EL (cell line): ENCODE measurements at regions not wholly inside any gene's neighbourhood (a gene's known extent, or its start where the extent isn't known, plus 50 kb on each side); places are given as distances from the start of the nearest gene placed in this dataset.
"Not testable (repeated sequence)": the region's sequence is repeated elsewhere in the genome, so short reads cannot be mapped to it uniquely, and the experiment has no call there.

ENCODE experiments used
- DNase-seq: peaks from one replicate; pipeline ENCODE4 v3.0.0-alpha.2; 2016

DNA sequence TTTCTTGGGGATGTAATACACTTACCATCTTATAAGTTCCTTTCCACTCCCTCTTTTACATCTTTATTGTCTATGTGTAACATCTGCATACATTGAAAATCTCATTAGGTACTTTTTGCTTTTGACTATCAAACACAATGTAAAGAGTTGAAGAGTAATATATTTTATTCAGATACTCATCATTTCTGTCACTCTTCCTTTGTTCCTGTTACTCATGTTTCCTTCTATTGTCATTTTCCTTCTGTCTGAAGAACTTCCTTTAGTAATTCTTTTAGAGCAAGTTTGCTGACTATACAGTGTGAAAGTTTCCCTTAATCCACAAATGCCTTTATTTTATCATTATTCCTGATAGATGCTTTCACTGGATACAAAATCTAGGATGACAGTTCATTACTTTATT lies 339.8 kb downstream of the SOX4 start:
- no peak for DNase-seq

DNA sequence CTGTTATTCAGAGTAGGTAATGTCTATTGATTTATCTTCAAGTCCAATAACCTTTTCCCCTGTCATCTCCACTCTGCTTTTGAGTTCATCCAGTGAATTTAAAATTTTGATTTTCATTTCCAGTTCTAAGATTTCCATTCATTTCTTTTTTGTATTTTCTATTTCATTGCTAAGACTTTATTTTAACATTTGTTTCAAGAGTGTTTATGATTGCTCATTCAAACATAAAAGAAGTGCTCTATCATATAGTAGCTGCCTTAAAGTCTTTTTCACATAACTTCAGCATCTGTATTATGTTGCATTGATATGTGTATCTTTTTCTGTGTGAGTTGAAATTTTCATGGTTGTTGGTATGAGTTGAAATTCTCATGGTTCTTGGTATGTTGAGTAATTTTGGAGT lies 341.6 kb downstream of the SOX4 start:
- no peak for DNase-seq

GRCh38 chr6:21935561-21936028 lies 342.0 kb downstream of the SOX4 start:
- peak; percentile 60 for DNase-seq

GRCh38 chr6:21937466-21937865 lies 343.9 kb downstream of the SOX4 start:
- no peak for DNase-seq

DNA sequence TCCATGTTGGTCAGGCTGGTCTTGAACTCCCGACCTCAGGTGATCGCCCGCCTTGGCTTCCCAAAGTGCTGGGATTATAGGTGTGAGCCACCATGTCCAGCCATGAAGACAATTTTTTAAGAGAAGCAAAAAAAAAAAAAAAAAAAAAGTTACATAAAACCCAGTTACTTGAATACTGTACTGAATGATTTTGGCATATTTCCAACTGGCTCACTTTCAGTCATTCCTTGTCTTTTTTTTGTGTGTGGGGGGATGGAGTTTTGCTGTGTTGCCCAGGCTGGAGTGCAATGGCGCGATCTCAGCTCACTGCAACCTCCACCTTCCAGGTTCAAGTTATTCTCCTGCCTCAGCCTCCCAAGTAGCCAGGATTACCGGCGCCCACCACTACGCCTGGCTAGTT lies 345.5 kb downstream of the SOX4 start:
- DNase-seq: not testable (repeated sequence)

- DNase-seq: no peak
Observed at GRCh38 chr6:21941926-21942325, 348.4 kb downstream of the SOX4 start.

DNA sequence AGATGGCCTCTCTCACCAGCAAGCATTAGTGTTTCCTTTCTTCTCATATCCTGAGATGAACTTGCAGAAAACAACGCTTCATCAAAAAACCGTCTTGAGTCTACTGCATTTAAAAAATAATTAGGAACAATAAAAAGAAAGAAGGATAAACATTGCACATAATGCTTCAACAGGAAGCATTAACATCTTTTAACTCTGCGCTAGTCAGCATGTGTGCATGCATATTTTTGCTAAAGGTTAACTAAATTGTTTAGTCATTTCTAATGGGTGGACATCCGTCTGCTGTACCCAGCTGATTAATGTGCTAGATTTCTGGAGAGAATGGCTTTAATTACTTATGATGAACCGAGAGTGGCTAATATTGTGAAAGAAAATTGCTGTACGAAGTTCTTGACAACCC lies 349.3 kb downstream of the SOX4 start:
- DNase-seq: peak; percentile 31

- peak; percentile 98 for DNase-seq
Observed at GRCh38 chr6:21946298-21946783, 350.5 kb downstream of the PRL start.

DNA sequence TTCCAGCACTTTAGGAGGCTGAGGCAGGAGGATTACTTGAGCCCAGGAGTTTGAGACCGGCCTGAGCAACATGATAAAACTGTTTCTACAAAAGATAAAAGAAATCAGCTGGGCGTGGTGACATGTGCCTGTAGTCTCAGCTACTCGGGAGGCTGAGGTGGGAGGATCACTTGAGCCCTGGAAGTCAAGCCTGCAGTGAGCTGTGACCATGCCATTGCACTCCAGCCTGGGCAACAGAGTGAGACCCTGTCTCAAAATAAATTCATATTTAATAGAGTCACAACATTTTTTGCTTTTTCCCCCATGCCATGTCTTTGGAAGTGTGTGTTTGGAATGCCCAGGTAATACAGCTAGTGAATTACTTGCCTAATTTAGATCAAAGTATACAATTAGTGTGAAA lies 349.6 kb downstream of the PRL start:
- not testable (repeated sequence) for DNase-seq

- no peak for DNase-seq
Observed at GRCh38 chr6:21947731-21948386, 349.0 kb downstream of the PRL start.

DNA sequence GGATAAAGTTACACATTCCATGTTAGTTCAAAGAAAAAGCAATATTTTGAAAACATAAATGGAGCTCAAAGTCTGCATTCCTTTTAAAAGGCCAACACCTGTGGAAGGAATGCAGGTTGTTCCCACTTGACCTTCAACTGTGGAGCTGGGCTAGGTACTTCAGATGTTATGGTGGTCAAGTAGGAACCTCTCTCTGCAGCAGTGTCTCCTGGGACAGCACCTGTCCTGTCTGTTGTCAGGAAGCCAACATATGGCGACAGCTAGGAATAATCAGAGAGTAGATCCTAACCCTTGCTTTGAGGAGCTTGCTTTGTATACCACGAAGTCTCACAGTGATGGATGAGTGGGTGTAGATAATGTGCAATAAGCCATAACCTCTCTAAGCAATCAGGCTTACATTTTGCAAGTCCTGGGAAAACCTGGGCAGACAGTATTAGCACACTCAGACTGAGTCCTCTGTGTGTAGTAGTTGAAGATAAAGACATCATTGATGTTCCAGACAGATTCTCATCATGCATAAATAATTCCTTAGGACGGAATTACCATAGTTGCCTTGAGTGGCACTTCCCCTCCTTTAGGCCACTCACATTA lies 347.5 kb downstream of the PRL start:
- no peak for DNase-seq

DNA sequence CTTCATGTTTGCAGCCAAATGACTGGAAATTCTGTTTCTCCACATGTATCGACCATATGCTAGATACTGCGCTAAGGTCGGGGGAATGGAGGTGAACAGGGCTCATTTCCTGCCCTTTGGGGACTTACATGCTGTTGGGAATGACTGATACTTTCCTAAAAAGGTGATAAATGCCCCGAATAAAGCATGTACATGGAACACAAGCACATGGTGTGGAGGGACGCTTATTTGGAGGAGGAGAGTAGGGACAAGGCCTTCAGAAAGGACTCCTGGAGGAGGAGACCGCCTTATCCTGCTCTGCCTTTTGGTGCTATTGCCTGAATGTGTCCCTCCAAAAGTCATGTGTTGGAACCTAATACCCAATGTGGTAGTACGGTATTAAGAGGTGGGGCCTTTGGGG lies 344.5 kb downstream of the PRL start:
- DNase-seq: no peak

DNA sequence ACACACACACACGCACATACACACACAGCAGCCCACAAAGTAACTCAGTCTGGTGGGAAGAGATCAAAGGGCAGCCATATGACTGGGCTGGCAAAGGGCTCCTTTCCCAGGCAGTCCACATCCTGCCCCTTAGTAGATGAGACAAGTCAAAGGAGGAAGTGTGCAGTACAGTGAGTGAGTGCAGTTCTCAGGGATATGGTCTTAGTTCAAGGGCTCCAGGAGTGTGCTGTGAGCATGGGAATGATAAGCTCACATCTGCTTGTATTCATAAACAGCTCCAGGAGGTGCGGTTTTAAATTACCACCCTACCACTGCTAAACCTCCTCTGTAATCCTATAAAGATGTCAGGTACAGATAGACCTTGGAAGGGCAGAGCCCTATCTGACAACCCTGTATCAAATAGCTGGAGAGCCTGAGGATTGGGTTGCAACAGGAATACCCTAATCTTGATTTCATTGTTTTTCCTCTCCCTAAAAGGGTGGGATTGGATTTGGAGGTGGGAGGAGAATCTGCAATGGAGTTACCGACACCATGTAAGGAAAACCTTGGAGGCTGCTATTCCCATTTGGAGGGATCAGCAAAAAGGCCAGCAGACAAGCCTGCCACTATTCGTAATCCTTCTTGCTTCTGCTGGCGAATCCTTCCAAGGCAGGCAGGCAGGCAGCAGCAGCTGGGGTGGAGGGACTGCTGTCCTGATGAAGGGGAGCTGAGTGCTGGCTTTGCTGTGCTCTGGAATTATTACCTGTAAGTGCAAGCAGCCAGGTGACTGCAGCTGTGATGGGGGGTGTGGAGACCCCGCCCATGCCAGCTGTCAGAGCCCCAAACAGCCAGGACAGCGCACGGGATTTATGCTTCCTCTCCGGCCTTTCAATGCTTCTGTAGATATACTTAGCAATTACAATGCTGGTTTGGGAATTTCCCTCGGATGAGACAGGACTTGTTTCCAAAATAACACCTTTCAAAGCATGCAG lies 342.7 kb downstream of the PRL start:
- DNase-seq: peak; percentile 69

- no peak for DNase-seq
Observed at GRCh38 chr6:21955053-21955595, 341.7 kb downstream of the PRL start.

- DNase-seq: no peak
Observed at GRCh38 chr6:21955951-21956350, 340.9 kb downstream of the PRL start.

DNA sequence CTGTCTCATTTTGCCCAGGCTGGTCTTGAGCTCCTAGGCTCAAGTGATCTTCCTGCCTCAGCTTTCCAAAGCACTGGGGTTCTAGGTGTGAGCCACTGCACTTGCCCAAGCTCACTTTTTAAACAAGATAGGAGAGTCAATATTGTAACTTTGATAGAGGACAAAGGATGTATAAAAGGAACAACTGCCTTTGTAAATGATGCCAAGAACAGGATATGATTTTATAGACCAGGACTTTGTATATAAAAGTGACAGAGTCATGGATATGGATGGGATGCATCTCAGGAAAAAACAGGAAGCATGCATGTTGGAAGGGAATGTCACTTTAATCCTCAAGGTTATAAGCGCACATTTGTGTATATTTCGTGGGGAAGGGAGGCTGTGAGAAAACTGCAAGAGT lies 338.4 kb downstream of the PRL start:
- no peak for DNase-seq

DNA sequence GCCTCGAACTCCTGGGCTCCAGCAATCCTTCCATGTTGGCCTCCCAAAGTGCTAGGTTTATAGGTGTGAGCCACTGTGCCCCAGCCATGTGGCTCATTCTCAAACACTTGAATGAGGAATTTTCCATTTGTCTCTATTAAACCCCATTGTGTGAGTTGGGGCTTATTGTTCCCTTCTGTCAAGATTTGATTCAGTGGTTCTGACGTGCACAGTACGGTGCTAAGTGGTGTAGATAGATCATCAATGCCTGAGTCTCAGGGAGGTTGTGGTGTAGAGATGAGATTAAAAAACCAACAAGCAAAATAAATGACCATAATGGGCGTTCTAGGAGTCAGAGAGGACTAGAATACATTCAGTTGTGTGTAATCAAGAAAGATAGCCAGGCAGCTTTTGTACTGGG lies 335.6 kb downstream of the PRL start:
- DNase-seq: no peak

GRCh38 chr6:21965016-21965415 lies 331.8 kb downstream of the PRL start:
- no peak for DNase-seq

- no peak for DNase-seq
Observed at GRCh38 chr6:21965953-21966539, 330.8 kb downstream of the PRL start.

DNA sequence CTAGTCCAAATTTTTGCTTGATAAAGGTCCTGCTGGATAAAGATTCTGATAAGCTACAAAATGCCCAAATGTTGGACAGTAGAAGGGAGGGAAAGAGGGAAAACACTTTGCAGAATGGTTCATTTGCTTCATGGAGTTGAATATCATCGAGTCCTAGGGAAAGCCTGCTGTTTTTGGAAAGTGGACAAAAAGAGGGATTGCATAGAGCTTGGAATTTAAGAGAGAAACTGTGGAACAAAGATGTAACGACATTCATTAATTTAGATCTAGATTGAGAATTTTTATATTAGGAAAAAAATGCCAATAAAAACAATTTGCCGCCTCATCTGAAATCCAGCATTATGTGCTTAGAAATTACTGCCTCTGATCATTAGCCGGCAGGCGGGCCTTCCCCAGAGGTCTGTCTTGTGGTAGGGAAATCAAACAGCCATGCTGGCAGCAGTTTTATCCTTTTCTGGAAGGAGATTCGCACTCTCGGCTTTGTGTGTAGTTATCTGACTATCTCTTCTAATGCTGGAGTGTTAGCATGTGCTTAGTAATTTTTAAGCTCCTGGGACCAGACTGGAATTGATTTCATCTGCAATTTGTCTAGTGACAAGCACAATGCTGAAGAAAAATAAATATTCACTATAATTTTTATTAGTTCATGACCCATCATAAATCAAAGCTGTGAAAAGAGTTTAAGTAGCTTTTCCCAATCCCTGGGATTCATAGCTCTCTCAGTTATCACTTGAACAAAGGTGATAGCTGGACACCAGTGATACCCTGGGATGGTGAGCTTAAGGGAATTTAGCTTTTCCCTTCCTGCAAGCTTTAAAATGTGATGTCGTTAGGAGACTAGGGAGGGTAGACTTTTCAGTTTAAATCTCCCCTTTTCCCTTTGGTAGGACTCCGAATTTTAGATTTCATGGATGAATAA lies 329.5 kb downstream of the PRL start:
- DNase-seq: no peak

DNA sequence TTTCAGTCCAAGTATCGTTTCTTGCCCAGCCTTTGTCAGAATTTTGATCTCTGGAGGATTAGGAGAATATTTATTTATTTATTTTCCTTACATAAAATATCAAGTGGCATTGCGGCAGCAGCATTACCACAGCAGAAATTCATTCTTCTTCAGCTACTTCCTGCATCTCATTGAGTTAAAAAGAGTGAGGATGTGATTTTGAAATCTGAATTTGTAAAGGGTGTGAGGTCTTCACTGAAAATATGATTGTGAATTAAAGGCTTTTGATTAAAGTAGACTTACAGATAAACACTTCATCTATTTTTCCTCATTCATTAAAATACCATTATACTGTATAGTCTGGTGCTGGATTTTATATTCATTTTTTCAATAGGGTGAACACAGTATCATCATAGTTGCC lies 328.4 kb downstream of the PRL start:
- DNase-seq: no peak

GRCh38 chr6:21969192-21969591 lies 327.6 kb downstream of the PRL start:
- no peak for DNase-seq
